Stimulated activated CD8-positive, alpha-beta memory T cell treated with anti-CD3 and anti-CD28 coated beads, Interleukin-4, amount 100 ng/mL, for 4 hours (primary cell): ENCODE measurements at regions not wholly inside any gene's neighbourhood (a gene's known extent, or its start where the extent isn't known, plus 50 kb on each side); places are given as distances from the start of the nearest gene placed in this dataset.

ENCODE experiments used
- DNase-seq, 2 donors: peaks; one replicate each; pipeline ENCODE4 v3.0.0-alpha.2; 2020; ENCODE audit warnings: low read depth in 2 of 2, low spot score in 1 of 2

- DNase-seq = no peak
These were observed 52.1 kb upstream of the PDZD8 start for GRCh38 chr10:117427356-117427755.

GRCh38 chr10:117425974-117426566, 50.8 kb upstream of the PDZD8 start:
- DNase-seq = no peak

- DNase-seq = no peak
These were observed 49.8 kb upstream of the PDZD8 start for GRCh38 chr10:117424883-117425649.
